GM23338 (cell line): ENCODE measurements at regions not wholly inside any gene's neighbourhood (a gene's known extent, or its start where the extent isn't known, plus 50 kb on each side); places are given as distances from the start of the nearest gene placed in this dataset.

Source experiments
- CTCF ChIP-seq, 2 experiments: fragments of 200-600 bp in 1 of 2; sonication (generic) in 1 of 2; conservative IDR thresholded peaks; 2 replicates each; pipeline versions ENCODE4 v1.5.1 to v1.6.1; 2016 to 2017; ENCODE audit warnings: antibody characterized with exemption in 2 of 2, low read depth in 2 of 2, mild to moderate bottlenecking in 2 of 2, moderate library complexity in 1 of 2
- EZH2 ChIP-seq: fragments of 200-600 bp; sonication (generic); IDR thresholded peaks from one replicate; pipeline ENCODE4 v1.8.0; 2017; ENCODE audit warnings: antibody characterized with exemption, mild to moderate bottlenecking, low read depth; ENCODE audit not compliant: unreplicated experiment
- EZH2phosphoT487 ChIP-seq: fragments of 200-600 bp; sonication (generic); IDR thresholded peaks from one replicate; pipeline ENCODE4 v1.8.1; 2018; ENCODE audit warnings: antibody characterized with exemption; ENCODE audit not compliant: unreplicated experiment
- POLR2AphosphoS5 ChIP-seq: IDR thresholded peaks from 2 replicates; pipeline ENCODE4 v1.6.1; 2016; ENCODE audit warnings: antibody characterized with exemption, low read depth

- no peak for TF ChIP-seq CTCF (conservative IDR thresholded peaks at IDR 0.05; ENCODE audit: low read depth in 2 of 2)
- no peak for TF ChIP-seq POLR2AphosphoS5
- no peak for TF ChIP-seq EZH2
- TF ChIP-seq EZH2phosphoT487, result no peak
Measured at GRCh38 chr1:24258735-24259424, 60.3 kb upstream of the GRHL3 start.
